ENCODE measurements at regions not wholly inside any gene's neighbourhood (a gene's known extent, or its start where the extent isn't known, plus 50 kb on each side); places are given as distances from the start of the nearest gene placed in this dataset.

DNA sequence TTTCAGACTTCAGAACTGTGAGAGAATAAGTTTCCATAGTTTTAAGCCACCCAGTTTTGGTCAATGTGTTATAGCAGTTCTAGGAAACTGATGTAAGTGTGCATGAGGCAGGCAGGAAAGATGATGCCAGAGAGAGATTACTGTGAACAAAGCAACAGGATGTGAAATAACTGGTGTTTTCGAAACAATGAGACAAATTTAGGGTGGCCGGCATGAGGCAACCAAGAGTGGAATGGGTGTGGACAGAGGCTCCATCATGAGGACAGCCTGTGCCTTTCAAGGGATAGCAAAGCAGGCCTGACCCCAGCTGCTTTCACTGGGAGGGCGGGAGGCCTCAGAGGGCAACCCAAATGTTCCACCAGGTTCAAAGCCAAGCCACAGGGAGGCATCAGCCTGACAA lies 67.3 kb upstream of the UCN3 start:
- peak; percentile 77 for DNase-seq (ENCODE audit: low read depth)

DNA sequence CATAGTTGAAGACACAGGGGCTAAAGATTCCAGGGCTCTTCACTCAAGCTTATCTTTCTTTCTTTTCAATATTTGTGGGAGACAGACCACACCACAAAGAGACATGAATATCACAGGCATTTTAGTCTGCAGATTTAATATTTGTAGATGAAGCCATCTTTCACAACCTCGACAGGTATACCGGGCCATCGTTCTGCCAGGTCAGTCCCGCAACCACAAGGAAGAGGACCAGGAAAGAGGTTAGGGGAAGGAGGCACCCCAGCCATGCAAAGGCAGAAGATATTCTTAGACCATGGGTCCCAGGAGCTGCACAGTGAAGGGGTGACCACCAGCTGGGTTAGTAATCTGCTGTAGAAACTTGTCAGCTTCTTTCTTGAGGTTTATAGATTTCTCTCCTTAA lies 66.8 kb upstream of the UCN3 start:
- TF ChIP-seq MYC (IDR thresholded peaks at IDR 0.05; ENCODE audit: low read depth, low read length) (no peak), POLR2A (IDR thresholded peaks at IDR 0.05; ENCODE audit: extremely low read depth, insufficient read length) (no peak)
- TF ChIP-seq, protein P1, sequence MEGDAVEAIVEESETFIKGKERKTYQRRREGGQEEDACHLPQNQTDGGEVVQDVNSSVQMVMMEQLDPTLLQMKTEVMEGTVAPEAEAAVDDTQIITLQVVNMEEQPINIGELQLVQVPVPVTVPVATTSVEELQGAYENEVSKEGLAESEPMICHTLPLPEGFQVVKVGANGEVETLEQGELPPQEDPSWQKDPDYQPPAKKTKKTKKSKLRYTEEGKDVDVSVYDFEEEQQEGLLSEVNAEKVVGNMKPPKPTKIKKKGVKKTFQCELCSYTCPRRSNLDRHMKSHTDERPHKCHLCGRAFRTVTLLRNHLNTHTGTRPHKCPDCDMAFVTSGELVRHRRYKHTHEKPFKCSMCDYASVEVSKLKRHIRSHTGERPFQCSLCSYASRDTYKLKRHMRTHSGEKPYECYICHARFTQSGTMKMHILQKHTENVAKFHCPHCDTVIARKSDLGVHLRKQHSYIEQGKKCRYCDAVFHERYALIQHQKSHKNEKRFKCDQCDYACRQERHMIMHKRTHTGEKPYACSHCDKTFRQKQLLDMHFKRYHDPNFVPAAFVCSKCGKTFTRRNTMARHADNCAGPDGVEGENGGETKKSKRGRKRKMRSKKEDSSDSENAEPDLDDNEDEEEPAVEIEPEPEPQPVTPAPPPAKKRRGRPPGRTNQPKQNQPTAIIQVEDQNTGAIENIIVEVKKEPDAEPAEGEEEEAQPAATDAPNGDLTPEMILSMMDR (IDR thresholded peaks at IDR 0.05; ENCODE audit: low read depth, low read length): no peak
- TF ChIP-seq, protein P2, sequence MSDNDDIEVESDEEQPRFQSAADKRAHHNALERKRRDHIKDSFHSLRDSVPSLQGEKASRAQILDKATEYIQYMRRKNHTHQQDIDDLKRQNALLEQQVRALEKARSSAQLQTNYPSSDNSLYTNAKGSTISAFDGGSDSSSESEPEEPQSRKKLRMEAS (IDR thresholded peaks at IDR 0.05; ENCODE audit: low read depth, low read length): no peak
- H3K4me3 ChIP-seq (ENCODE audit: low read depth, low read length): no peak overlapping the region
- no peak for DNase-seq (ENCODE audit: low read depth)

More for the DNA sequence above, 67.3 kb upstream of the UCN3 start:
- no peak overlapping the region for H3K4me3 ChIP-seq (ENCODE audit: low read depth, low read length)
- TF ChIP-seq, protein P1 (IDR thresholded peaks at IDR 0.05; ENCODE audit: low read depth, low read length): no peak
- TF ChIP-seq POLR2A (IDR thresholded peaks at IDR 0.05; ENCODE audit: extremely low read depth, insufficient read length) (no peak), MYC (IDR thresholded peaks at IDR 0.05; ENCODE audit: low read depth, low read length) (peak; percentile 72)
- TF ChIP-seq, protein P2 (IDR thresholded peaks at IDR 0.05; ENCODE audit: low read depth, low read length): peak; percentile 71

DNA sequence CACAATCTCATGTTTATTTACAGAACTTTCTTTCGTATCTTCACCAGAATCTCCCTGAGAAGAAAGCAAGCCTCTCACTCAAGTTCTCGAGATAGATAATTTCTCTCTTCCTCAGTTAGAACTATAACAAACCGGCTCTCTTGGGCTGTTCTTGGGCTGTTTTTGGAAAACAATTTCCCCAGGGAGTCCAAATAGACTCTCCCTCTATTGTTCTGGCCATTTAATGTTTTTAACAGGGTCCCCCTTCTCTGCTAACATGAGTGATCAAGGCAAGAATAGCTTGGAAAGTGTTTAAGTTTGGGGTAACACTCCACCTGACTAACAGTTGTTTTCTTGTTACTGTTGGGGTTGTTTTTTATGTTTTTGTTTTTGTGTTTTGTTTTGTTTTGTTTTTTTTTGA lies 64.8 kb upstream of the UCN3 start:
- H3K4me3 ChIP-seq (ENCODE audit: low read depth, low read length): no peak overlapping the region
- TF ChIP-seq POLR2A (IDR thresholded peaks at IDR 0.05; ENCODE audit: extremely low read depth, insufficient read length) (no peak), MYC (IDR thresholded peaks at IDR 0.05; ENCODE audit: low read depth, low read length) (no peak)
- DNase-seq (ENCODE audit: low read depth): no peak

DNA sequence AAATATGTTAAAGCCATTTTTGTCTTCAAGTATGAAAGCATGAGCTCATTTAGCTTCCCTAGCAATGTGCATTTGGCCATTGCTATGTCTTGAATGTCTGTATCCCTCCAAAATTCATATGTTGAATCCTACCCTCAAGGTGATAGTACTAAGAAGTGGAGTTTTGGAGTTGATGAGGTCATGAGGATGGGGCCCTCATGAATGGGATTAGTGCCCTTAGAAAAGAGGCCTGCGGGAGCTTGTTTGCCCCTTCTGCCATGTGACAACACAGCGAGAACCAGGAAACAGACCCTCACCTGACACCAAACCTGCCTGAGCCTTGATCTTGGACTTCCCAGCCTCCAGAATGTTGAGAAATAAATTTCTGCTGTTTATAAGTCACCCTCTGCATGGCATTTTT lies 61.3 kb upstream of the UCN3 start:
- no peak for DNase-seq (ENCODE audit: low read depth)
- TF ChIP-seq MYC (IDR thresholded peaks at IDR 0.05; ENCODE audit: low read depth, low read length): no peak
- TF ChIP-seq, protein P1 (IDR thresholded peaks at IDR 0.05; ENCODE audit: low read depth, low read length): no peak
- no peak for TF ChIP-seq POLR2A (IDR thresholded peaks at IDR 0.05; ENCODE audit: extremely low read depth, insufficient read length)
- TF ChIP-seq, protein P2 (IDR thresholded peaks at IDR 0.05; ENCODE audit: low read depth, low read length): no peak

DNA sequence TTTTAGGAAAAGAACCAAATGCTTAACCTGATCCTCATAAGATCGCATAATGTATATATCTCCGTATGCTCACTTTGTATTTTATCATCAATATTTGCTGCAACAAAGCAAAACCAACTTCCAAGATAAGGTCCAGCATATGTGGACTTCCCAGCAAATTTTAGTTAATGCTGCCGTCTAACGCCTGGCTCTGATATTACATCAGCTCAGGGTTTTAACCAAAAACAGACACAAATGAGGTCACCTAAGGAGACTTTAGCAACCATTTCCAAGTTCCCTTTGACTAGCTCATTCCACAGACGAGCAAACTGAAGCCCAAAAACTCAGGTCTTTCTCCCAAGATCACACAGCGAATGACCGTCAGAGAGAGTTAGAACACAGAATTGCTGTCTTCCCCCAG lies 59.4 kb upstream of the UCN3 start:
- DNase-seq (ENCODE audit: low read depth): no peak
- H3K4me3 ChIP-seq (ENCODE audit: low read depth, low read length): no peak overlapping the region
- TF ChIP-seq POLR2A (IDR thresholded peaks at IDR 0.05; ENCODE audit: extremely low read depth, insufficient read length) (no peak), MYC (IDR thresholded peaks at IDR 0.05; ENCODE audit: low read depth, low read length) (no peak)
- TF ChIP-seq, protein P1 (IDR thresholded peaks at IDR 0.05; ENCODE audit: low read depth, low read length): no peak
- TF ChIP-seq, protein P2 (IDR thresholded peaks at IDR 0.05; ENCODE audit: low read depth, low read length): no peak

More for the DNA sequence above, 61.3 kb upstream of the UCN3 start:
- no peak overlapping the region for H3K4me3 ChIP-seq (ENCODE audit: low read depth, low read length)

DNA sequence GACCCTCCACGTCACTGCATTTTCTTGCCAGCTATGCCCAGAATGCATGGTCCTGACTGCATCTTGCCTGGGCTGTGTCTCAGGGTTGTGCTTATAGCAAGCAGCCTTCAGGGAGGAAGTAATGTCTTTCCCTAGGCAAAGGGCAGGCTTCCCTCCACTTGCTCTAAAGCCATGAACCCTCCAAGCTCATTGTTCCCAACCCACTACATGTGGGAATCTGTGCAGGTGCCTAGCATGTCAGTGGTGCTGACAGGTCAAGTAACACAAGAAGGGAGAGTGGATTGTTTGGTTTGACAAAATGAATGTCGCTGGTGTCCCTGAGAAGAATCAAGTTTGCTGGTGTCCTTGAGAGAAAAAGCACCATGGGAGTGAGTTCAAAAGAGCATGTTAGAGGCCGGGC lies 53.9 kb upstream of the UCN3 start:
- TF ChIP-seq, protein P1 (IDR thresholded peaks at IDR 0.05; ENCODE audit: low read depth, low read length): no peak
- TF ChIP-seq MYC (IDR thresholded peaks at IDR 0.05; ENCODE audit: low read depth, low read length): no peak
- TF ChIP-seq, protein P2 (IDR thresholded peaks at IDR 0.05; ENCODE audit: low read depth, low read length): no peak
- TF ChIP-seq POLR2A (IDR thresholded peaks at IDR 0.05; ENCODE audit: extremely low read depth, insufficient read length): no peak

More for the DNA sequence above, 53.9 kb upstream of the UCN3 start:
- H3K4me3 ChIP-seq (ENCODE audit: low read depth, low read length): no peak overlapping the region
- no peak for DNase-seq (ENCODE audit: low read depth)
